Tibial nerve (tissue), 4 donors: ENCODE measurements at regions not wholly inside any gene's neighbourhood (a gene's known extent, or its start where the extent isn't known, plus 50 kb on each side); places are given as distances from the start of the nearest gene placed in this dataset.

Experiments used
- DNase-seq, 2 donors: peaks; one replicate each; pipeline ENCODE4 v3.0.0-alpha.2; 2019; ENCODE audit warnings: low spot score in 2 of 2
- H3K27ac ChIP-seq, 4 donors: fragments of 200-600 bp; sonication (generic) in 3 of 4; one replicate each; pipeline ENCODE4 v1.5.1; 2017 to 2019; ENCODE audit warnings: mild to moderate bottlenecking in 1 of 4
- H3K27me3 ChIP-seq, 2 donors: fragments of 200-600 bp; sonication (generic) in 1 of 2; one replicate each; pipeline versions ENCODE4 v1.5.1 to v1.6.0; 2017 to 2019
- H3K36me3 ChIP-seq, 3 donors: fragments of 200-600 bp; sonication (generic); one replicate each; pipeline ENCODE4 v1.5.1; 2018 to 2019
- H3K4me1 ChIP-seq, 4 donors: fragments of 200-600 bp; sonication (generic) in 3 of 4; one replicate each; pipeline ENCODE4 v1.5.1; 2017 to 2019
- H3K4me3 ChIP-seq, 4 donors: fragments of 200-600 bp; sonication (generic) in 3 of 4; one replicate each; pipeline ENCODE4 v1.5.1; 2017 to 2019; ENCODE audit warnings: mild to moderate bottlenecking in 1 of 4, moderate library complexity in 1 of 4
- H3K9me3 ChIP-seq, 4 donors: fragments of 200-600 bp; sonication (generic) in 3 of 4; one replicate each; pipeline ENCODE4 v1.5.1; 2017 to 2019
- EP300 ChIP-seq, 2 donors: sonication (generic); formaldehyde crosslinking; IDR thresholded peaks; one replicate each; pipeline ENCODE4 v1.6.1; 2017; ENCODE audit warnings: antibody characterized with exemption in 2 of 2, mild to moderate bottlenecking in 1 of 2
- POLR2A ChIP-seq, 2 donors: fragments of 450-650 bp; IDR thresholded peaks; one replicate each; pipeline ENCODE4 v1.6.1; 2017; ENCODE audit warnings: antibody characterized with exemption in 2 of 2, mild to moderate bottlenecking in 2 of 2, moderate library complexity in 2 of 2
- WGBS, 2 donors: methylation state at CpG; one replicate each; pipeline ENCODE4 v1.1.5; 2018; 5-methylcytosine and 5-hydroxymethylcytosine counted together
- TF ChIP-seq, protein P1 (sequence below), 5 experiments: fragments of 200-600 bp in 3 of 5; fragments of 450-650 bp in 2 of 5; sonication (generic) in 3 of 5; IDR thresholded peaks; one replicate each; pipeline ENCODE4 v1.5.1; 2016 to 2019; ENCODE audit warnings: antibody characterized with exemption in 5 of 5, mild to moderate bottlenecking in 3 of 5, moderate library complexity in 2 of 5

DNA sequence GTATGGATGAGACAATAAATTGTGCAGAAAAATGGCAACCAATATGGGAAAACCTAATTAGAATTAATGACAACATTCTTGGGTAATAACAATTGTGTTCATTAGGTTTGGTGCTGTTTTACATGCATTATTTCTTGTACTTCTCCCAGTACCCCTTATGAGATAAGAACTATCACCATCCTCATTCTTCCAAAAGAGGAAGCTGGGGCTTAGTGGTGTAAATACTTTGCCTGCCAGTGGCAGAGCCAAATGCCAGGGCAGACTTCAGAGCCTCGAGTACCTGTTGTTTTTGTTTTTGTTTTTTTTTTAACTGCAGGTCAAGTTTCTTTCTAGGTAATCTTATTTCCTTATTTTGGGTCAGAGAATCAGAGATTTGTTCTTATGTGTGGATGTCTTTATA is 206.4 kb downstream of the RHOU start:
- H3K4me3 ChIP-seq: no peak overlapping the region
- TF ChIP-seq EP300 (IDR thresholded peaks at IDR 0.05) (no peak), POLR2A (IDR thresholded peaks at IDR 0.05) (no peak)
- TF ChIP-seq, protein P1, sequence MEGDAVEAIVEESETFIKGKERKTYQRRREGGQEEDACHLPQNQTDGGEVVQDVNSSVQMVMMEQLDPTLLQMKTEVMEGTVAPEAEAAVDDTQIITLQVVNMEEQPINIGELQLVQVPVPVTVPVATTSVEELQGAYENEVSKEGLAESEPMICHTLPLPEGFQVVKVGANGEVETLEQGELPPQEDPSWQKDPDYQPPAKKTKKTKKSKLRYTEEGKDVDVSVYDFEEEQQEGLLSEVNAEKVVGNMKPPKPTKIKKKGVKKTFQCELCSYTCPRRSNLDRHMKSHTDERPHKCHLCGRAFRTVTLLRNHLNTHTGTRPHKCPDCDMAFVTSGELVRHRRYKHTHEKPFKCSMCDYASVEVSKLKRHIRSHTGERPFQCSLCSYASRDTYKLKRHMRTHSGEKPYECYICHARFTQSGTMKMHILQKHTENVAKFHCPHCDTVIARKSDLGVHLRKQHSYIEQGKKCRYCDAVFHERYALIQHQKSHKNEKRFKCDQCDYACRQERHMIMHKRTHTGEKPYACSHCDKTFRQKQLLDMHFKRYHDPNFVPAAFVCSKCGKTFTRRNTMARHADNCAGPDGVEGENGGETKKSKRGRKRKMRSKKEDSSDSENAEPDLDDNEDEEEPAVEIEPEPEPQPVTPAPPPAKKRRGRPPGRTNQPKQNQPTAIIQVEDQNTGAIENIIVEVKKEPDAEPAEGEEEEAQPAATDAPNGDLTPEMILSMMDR (IDR thresholded peaks at IDR 0.05): no peak
- DNase-seq: no peak
- 68 to 90% methylated on average over 1 of the region's 1 CpG for WGBS, 2 donors
- H3K27ac ChIP-seq: no peak overlapping the region
- no peaks in the 10 kb centered on the region for H3K36me3 ChIP-seq
- H3K9me3 ChIP-seq: no peaks in the 10 kb centered on the region
- peaks cover 0 to 41% (median 7%) of the 10 kb centered on the region in 4 donors for H3K4me1 ChIP-seq
- H3K27me3 ChIP-seq: no peaks in the 10 kb centered on the region

GRCh38 chr1:228943436-228943835 is 208.2 kb downstream of the RHOU start:
- 85 to 96% methylated on average over 2 to 4 of the region's 4 CpGs for WGBS, 2 donors
- H3K4me1 ChIP-seq: peaks cover 0 to 24% (median 1%) of the 10 kb centered on the region in 4 donors
- H3K27ac ChIP-seq: no peak overlapping the region
- H3K36me3 ChIP-seq: no peaks in the 10 kb centered on the region
- DNase-seq: no peak
- TF ChIP-seq EP300 (IDR thresholded peaks at IDR 0.05) (no peak), POLR2A (IDR thresholded peaks at IDR 0.05) (no peak)
- TF ChIP-seq, protein P1 (IDR thresholded peaks at IDR 0.05): no peak
- H3K27me3 ChIP-seq: no peaks in the 10 kb centered on the region
- H3K9me3 ChIP-seq: no peaks in the 10 kb centered on the region
- no peak overlapping the region for H3K4me3 ChIP-seq

DNA sequence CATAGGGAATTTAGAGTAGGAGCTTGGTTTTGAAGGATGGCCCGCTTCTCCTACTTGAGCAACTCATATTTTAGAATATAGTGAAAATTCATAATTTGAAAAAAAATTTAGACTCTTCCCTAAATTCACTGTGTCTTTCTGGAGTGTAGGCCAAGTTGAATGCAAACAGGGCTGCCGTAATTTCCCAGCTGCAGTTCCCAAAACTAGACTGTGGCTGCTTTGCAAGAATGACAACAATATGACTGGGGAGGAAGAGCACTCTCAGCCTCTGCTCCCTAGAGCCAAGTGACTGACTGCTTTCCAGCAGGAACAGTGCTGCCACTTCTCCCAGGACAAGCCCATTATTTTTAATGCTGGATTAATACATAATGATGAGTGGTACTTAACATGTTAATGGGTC is 209.0 kb downstream of the RHOU start:
- TF ChIP-seq POLR2A (IDR thresholded peaks at IDR 0.05) (no peak), EP300 (IDR thresholded peaks at IDR 0.05) (no peak)
- TF ChIP-seq, protein P1 (IDR thresholded peaks at IDR 0.05): no peak
- no peak for DNase-seq
- Histone ChIP-seq H3K27me3 (no peaks in the 10 kb centered on the region), H3K4me3 (no peak overlapping the region), H3K4me1 (peaks cover 0 to 18% (median 0%) of the 10 kb centered on the region in 4 donors), H3K27ac (no peak overlapping the region), H3K36me3 (no peaks in the 10 kb centered on the region), H3K9me3 (no peaks in the 10 kb centered on the region)
- WGBS, 2 donors: 77 to 92% methylated on average over 2 of the region's 2 CpGs

- Histone ChIP-seq H3K36me3 (no peaks in the 10 kb centered on the region), H3K27me3 (no peaks in the 10 kb centered on the region), H3K4me3 (no peak overlapping the region), H3K4me1 (peaks cover 0 to 18% (median 0%) of the 10 kb centered on the region in 4 donors), H3K9me3 (no peaks in the 10 kb centered on the region), H3K27ac (no peak overlapping the region)
- no peak for DNase-seq
- TF ChIP-seq EP300 (IDR thresholded peaks at IDR 0.05): no peak
- TF ChIP-seq POLR2A (IDR thresholded peaks at IDR 0.05): no peak
- TF ChIP-seq, protein P1 (IDR thresholded peaks at IDR 0.05): no peak
- 48 to 63% methylated on average over 5 of the region's 5 CpGs for WGBS, 2 donors
Observed at GRCh38 chr1:228944935-228945371, 209.7 kb downstream of the RHOU start.

DNA sequence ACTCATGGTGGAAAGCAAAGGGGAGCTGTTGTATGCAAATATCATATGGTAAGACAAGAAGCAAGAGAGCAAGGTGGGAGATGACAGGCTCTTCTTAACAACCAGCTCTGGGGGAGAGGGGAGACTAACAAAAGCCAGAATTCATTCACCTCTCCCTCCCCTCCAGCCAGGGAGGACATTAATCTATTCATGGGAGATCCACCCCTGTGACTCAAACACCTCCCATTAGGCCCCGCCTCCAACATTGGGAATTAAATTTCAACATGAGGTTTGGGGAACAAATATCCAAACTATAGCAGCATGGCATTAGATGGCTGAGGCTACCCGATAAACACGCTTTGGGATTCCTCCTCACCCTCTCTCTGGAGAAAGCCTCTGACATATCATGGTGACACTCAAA is 210.6 kb downstream of the RHOU start:
- Histone ChIP-seq H3K4me1 (peaks cover 0 to 14% (median 0%) of the 10 kb centered on the region in 4 donors), H3K36me3 (no peaks in the 10 kb centered on the region), H3K27me3 (no peaks in the 10 kb centered on the region), H3K4me3 (no peak overlapping the region), H3K9me3 (no peaks in the 10 kb centered on the region), H3K27ac (no peak overlapping the region)
- 95 to 96% methylated on average over 3 of the region's 3 CpGs for WGBS, 2 donors
- no peak for DNase-seq
- TF ChIP-seq POLR2A (IDR thresholded peaks at IDR 0.05) (no peak), EP300 (IDR thresholded peaks at IDR 0.05) (no peak)
- TF ChIP-seq, protein P1 (IDR thresholded peaks at IDR 0.05): no peak
